Rectal smooth muscle tissue (tissue), 1 donor: ENCODE measurements at regions not wholly inside any gene's neighbourhood (a gene's known extent, or its start where the extent isn't known, plus 50 kb on each side); places are given as distances from the start of the nearest gene placed in this dataset.
"Not testable (repeated sequence)": the region's sequence is repeated elsewhere in the genome, so short reads cannot be mapped to it uniquely, and the experiment has no call there.

ENCODE experiments used
- H3K27ac ChIP-seq: one replicate; pipeline ENCODE4 v1.7.0; 2013; ENCODE audit warnings: low read depth, low read length, inconsistent platforms
- H3K27me3 ChIP-seq: one replicate; pipeline ENCODE4 v1.7.0; 2013; ENCODE audit warnings: low read length; ENCODE audit not compliant: control insufficient read depth, insufficient read depth
- H3K36me3 ChIP-seq: one replicate; pipeline ENCODE4 v1.7.0; 2013; ENCODE audit warnings: low read length; ENCODE audit not compliant: control insufficient read depth, insufficient read depth
- H3K4me1 ChIP-seq: one replicate; pipeline ENCODE4 v1.7.0; 2013; ENCODE audit warnings: low read length; ENCODE audit not compliant: control insufficient read depth, insufficient read depth
- H3K4me3 ChIP-seq: one replicate; pipeline ENCODE4 v1.7.0; 2013; ENCODE audit warnings: low read length
- H3K9ac ChIP-seq: one replicate; pipeline ENCODE4 v1.7.0; 2013; ENCODE audit warnings: low read length

DNA sequence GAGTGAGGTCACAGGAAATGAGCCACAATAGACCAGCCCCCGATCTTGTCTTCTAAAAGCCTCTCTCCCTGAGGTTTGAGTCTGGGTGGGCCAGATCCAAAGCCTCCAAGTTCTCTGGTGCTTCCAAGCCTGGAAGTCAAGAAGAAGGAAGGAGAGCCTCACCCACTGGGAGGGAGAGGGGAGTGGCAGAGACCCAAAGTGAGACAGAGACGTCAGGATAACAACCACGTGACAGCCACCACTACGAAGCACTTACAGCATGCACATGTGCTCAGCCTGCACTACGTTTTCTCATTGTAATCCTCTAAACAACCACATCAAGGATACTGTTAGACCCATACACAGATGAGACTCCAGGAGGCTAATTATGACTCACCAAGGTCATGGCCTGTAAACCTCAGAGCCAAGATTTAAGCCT is 197.3 kb upstream of the LINGO1 start:
- Histone ChIP-seq H3K27ac (no peak overlapping the region), H3K27me3 (peaks cover 2% of the 10 kb centered on the region), H3K4me3 (no peak overlapping the region), H3K9ac (no peak overlapping the region), H3K36me3 (no peaks in the 10 kb centered on the region), H3K4me1 (no peaks in the 10 kb centered on the region)

GRCh38 chr15:77829331-77829730 is 196.6 kb upstream of the LINGO1 start:
- H3K27ac ChIP-seq, H3K27me3 ChIP-seq, H3K4me1 ChIP-seq, H3K36me3 ChIP-seq, H3K9ac ChIP-seq, H3K4me3 ChIP-seq: not testable (repeated sequence)

DNA sequence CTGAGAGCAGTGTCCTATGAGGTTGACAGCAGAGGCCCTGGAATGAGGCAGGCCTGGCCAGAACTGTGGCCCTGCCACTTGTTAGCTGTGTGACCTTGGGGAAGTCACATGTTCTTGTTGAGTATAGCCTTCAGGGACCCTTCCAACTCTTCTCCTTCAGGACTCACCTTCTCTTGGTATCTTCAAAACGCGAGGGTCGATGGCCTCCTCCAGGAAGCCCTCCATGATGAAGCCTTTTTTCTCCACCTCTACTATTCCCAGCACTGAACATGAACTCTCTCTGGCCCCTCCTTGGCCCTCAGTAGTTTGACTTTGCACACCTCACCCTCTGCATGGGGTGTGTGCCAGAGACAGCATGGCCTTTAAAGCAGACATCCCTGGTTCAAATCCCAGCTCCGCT is 195.1 kb upstream of the LINGO1 start:
- no peak overlapping the region for H3K9ac ChIP-seq
- no peaks in the 10 kb centered on the region for H3K4me1 ChIP-seq
- no peak overlapping the region for H3K4me3 ChIP-seq
- H3K27me3 ChIP-seq = peaks cover 2% of the 10 kb centered on the region
- no peak overlapping the region for H3K27ac ChIP-seq
- no peaks in the 10 kb centered on the region for H3K36me3 ChIP-seq

- Histone ChIP-seq H3K9ac (no peak overlapping the region), H3K36me3 (no peaks in the 10 kb centered on the region), H3K27ac (no peak overlapping the region), H3K4me1 (no peaks in the 10 kb centered on the region), H3K4me3 (no peak overlapping the region), H3K27me3 (peaks cover 11% of the 10 kb centered on the region)
Observed at GRCh38 chr15:77826006-77826695, 193.4 kb upstream of the LINGO1 start.

- H3K4me1 ChIP-seq = no peaks in the 10 kb centered on the region
- H3K9ac ChIP-seq = no peak overlapping the region
- peaks cover 17% of the 10 kb centered on the region for H3K27me3 ChIP-seq
- H3K36me3 ChIP-seq = no peaks in the 10 kb centered on the region
- H3K4me3 ChIP-seq = no peak overlapping the region
- H3K27ac ChIP-seq = no peak overlapping the region
Observed at GRCh38 chr15:77825546-77825945, 192.8 kb upstream of the LINGO1 start.

- Histone ChIP-seq H3K9ac (no peak overlapping the region), H3K27me3 (peaks cover 20% of the 10 kb centered on the region), H3K27ac (no peak overlapping the region), H3K4me1 (no peaks in the 10 kb centered on the region), H3K36me3 (no peaks in the 10 kb centered on the region), H3K4me3 (no peak overlapping the region)
Observed at GRCh38 chr15:77825252-77825542, 192.5 kb upstream of the LINGO1 start.

- no peaks in the 10 kb centered on the region for H3K4me1 ChIP-seq
- H3K27me3 ChIP-seq = peaks cover 20% of the 10 kb centered on the region
- H3K27ac ChIP-seq = no peak overlapping the region
- no peak overlapping the region for H3K9ac ChIP-seq
- no peak overlapping the region for H3K4me3 ChIP-seq
- H3K36me3 ChIP-seq = no peaks in the 10 kb centered on the region
Observed at GRCh38 chr15:77824361-77825251, 191.9 kb upstream of the LINGO1 start.

DNA sequence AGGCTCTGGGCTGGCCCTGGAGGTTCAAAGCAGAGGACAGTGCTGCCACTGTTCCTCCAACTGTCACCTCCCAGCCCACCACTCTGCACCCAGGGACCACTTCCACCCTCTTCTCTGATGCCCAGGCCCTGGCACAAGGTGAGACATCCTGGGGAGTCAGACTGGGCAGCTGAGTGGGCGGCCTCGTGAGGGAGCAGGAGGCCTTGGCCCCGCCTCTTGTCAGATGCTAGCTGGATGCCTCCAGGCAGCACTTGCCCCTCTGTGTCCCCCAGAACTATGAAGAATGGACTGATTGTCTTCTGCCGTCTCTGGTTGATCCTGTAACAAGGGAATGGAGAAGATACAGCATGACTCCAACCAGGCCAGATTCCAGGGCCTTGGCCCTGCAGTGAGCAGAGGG is 191.0 kb upstream of the LINGO1 start:
- no peaks in the 10 kb centered on the region for H3K36me3 ChIP-seq
- no peaks in the 10 kb centered on the region for H3K4me1 ChIP-seq
- H3K27me3 ChIP-seq = peaks cover 18% of the 10 kb centered on the region
- no peak overlapping the region for H3K9ac ChIP-seq
- no peak overlapping the region for H3K27ac ChIP-seq
- no peak overlapping the region for H3K4me3 ChIP-seq

DNA sequence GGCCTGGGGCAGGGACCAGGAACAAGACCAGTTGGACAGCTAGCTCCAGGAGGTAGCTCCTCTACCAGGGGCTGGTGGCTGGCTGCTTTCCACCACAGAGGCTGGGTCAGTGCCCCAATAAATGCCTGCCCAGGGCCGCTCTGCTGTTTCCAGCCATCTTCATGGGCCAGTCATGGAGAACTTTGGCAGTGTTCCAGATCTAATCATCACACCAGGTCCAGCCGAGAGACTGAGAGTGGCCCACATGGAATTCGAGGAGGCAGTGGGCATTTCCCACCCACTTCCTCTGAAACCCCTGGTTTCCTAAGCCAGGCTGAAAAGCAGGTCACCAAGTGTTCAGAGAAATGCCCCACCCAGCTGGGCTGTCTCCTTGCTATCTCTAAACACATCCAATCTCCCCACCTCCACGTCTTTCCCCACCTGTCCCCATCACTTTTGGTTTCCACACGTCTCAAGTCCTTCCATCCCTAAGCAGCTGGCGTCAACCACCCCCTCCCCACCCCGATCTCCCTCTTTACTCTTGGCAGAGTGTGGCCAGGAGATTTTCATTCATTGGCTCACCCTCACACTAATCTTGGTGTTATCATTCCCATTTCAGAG is 190.0 kb upstream of the LINGO1 start:
- peaks cover 26% of the 10 kb centered on the region for H3K27me3 ChIP-seq
- H3K36me3 ChIP-seq = no peaks in the 10 kb centered on the region
- H3K4me3 ChIP-seq = no peak overlapping the region
- H3K9ac ChIP-seq = no peak overlapping the region
- H3K4me1 ChIP-seq = no peaks in the 10 kb centered on the region
- no peak overlapping the region for H3K27ac ChIP-seq

DNA sequence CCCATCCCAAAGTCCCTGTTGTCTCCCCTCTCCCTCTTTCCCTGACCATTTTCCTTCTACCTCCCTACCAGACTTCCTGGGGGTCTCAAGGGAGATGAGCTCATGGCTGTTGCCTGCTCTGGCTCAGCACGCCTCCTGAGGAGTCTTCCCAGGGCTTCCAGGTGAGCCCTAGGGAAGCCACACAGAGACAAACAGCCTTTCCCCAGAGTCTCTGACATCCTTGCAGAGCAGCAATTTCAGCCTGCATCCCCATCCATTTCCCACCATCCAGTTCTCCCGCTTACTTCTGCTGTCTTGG is 189.2 kb upstream of the LINGO1 start:
- no peak overlapping the region for H3K27ac ChIP-seq
- H3K4me1 ChIP-seq = no peaks in the 10 kb centered on the region
- H3K36me3 ChIP-seq = no peaks in the 10 kb centered on the region
- H3K27me3 ChIP-seq = peaks cover 34% of the 10 kb centered on the region
- H3K9ac ChIP-seq = no peak overlapping the region
- no peak overlapping the region for H3K4me3 ChIP-seq

GRCh38 chr15:77821188-77821958 is 188.7 kb upstream of the LINGO1 start:
- Histone ChIP-seq H3K4me1 (no peaks in the 10 kb centered on the region), H3K27me3 (peaks cover 34% of the 10 kb centered on the region), H3K36me3 (no peaks in the 10 kb centered on the region), H3K9ac (no peak overlapping the region), H3K27ac (no peak overlapping the region), H3K4me3 (no peak overlapping the region)
